ENCODE measurements at regions not wholly inside any gene's neighbourhood (a gene's known extent, or its start where the extent isn't known, plus 50 kb on each side); places are given as distances from the start of the nearest gene placed in this dataset.
"Not testable (repeated sequence)": the region's sequence is repeated elsewhere in the genome, so short reads cannot be mapped to it uniquely, and the experiment has no call there.

GRCh38 chr2:142615876-142616275 lies 261.6 kb upstream of the KYNU start:
- ATAC-seq (no peak), DNase-seq (ENCODE audit: low spot score) (no peak)
- Mint-ChIP-seq H3K36me3 (no peaks in the 10 kb centered on the region), H3K9me3 (no peaks in the 10 kb centered on the region), H3K4me3 (no peak overlapping the region), H3K27ac (no peak overlapping the region), H3K27me3 (no peaks in the 10 kb centered on the region), H3K4me1 (ENCODE audit: low read depth in 2 of 2) (no peaks in the 10 kb centered on the region)

- DNase-seq (ENCODE audit: low spot score); H3K4me1 Mint-ChIP-seq (ENCODE audit: low read depth in 2 of 2); ATAC-seq; H3K27me3 Mint-ChIP-seq; H3K36me3 Mint-ChIP-seq; H3K27ac Mint-ChIP-seq; H3K4me3 Mint-ChIP-seq; H3K9me3 Mint-ChIP-seq: not testable (repeated sequence)
These were observed 264.3 kb upstream of the KYNU start for GRCh38 chr2:142613193-142613592.

GRCh38 chr2:142605421-142605820 lies 272.0 kb upstream of the KYNU start:
- no peaks in the 10 kb centered on the region for H3K27me3 Mint-ChIP-seq

GRCh38 chr2:142603759-142604158 lies 273.7 kb upstream of the KYNU start:
- H3K27me3 Mint-ChIP-seq = no peaks in the 10 kb centered on the region
- no peaks in the 10 kb centered on the region for H3K4me1 Mint-ChIP-seq (ENCODE audit: low read depth in 2 of 2)
- no peak for ATAC-seq
- H3K4me3 Mint-ChIP-seq = no peak overlapping the region
- no peak overlapping the region for H3K27ac Mint-ChIP-seq
- DNase-seq (ENCODE audit: low spot score) = no peak
- H3K9me3 Mint-ChIP-seq = peaks cover 5% of the 10 kb centered on the region
- no peaks in the 10 kb centered on the region for H3K36me3 Mint-ChIP-seq

More at GRCh38 chr2:142605421-142605820, 272.0 kb upstream of the KYNU start:
- Mint-ChIP-seq H3K4me1 (ENCODE audit: low read depth in 2 of 2) (no peaks in the 10 kb centered on the region), H3K27ac (no peak overlapping the region), H3K4me3 (no peak overlapping the region), H3K36me3 (no peaks in the 10 kb centered on the region), H3K9me3 (peaks cover 3% of the 10 kb centered on the region)
- DNase-seq (ENCODE audit: low spot score) = no peak
- ATAC-seq = no peak

- ATAC-seq (no peak), DNase-seq (ENCODE audit: low spot score) (no peak)
- Mint-ChIP-seq H3K4me1 (ENCODE audit: low read depth in 2 of 2) (no peaks in the 10 kb centered on the region), H3K9me3 (peaks cover 5% of the 10 kb centered on the region), H3K27ac (no peak overlapping the region), H3K36me3 (no peaks in the 10 kb centered on the region), H3K4me3 (no peak overlapping the region), H3K27me3 (no peaks in the 10 kb centered on the region)
These were observed 275.0 kb upstream of the KYNU start for GRCh38 chr2:142602418-142602989.

GRCh38 chr2:142601794-142602193 lies 275.7 kb upstream of the KYNU start:
- ATAC-seq (no peak), DNase-seq (ENCODE audit: low spot score) (no peak)
- Mint-ChIP-seq H3K36me3 (no peaks in the 10 kb centered on the region), H3K4me3 (no peak overlapping the region), H3K4me1 (ENCODE audit: low read depth in 2 of 2) (no peaks in the 10 kb centered on the region), H3K27ac (no peak overlapping the region), H3K27me3 (no peaks in the 10 kb centered on the region), H3K9me3 (peaks cover 9% of the 10 kb centered on the region)

GRCh38 chr2:142599504-142599903 lies 278.0 kb upstream of the KYNU start:
- ATAC-seq (no peak), DNase-seq (ENCODE audit: low spot score) (no peak)
- H3K4me1 Mint-ChIP-seq (ENCODE audit: low read depth in 2 of 2) = no peaks in the 10 kb centered on the region
- H3K9me3 Mint-ChIP-seq = peaks cover 9% of the 10 kb centered on the region
- H3K36me3 Mint-ChIP-seq = no peaks in the 10 kb centered on the region
- H3K27me3 Mint-ChIP-seq = no peaks in the 10 kb centered on the region
- no peak overlapping the region for H3K4me3 Mint-ChIP-seq
- no peak overlapping the region for H3K27ac Mint-ChIP-seq

- H3K27ac Mint-ChIP-seq = no peak overlapping the region
- H3K27me3 Mint-ChIP-seq = no peaks in the 10 kb centered on the region
- no peaks in the 10 kb centered on the region for H3K36me3 Mint-ChIP-seq
- H3K4me1 Mint-ChIP-seq (ENCODE audit: low read depth in 2 of 2) = no peaks in the 10 kb centered on the region
- H3K4me3 Mint-ChIP-seq = no peak overlapping the region
- no peak for DNase-seq (ENCODE audit: low spot score)
- ATAC-seq = no peak
- H3K9me3 Mint-ChIP-seq = peaks cover 9% of the 10 kb centered on the region
These were observed 278.6 kb upstream of the KYNU start for GRCh38 chr2:142598846-142599245.

- Mint-ChIP-seq H3K4me3 (no peak overlapping the region), H3K4me1 (ENCODE audit: low read depth in 2 of 2) (no peaks in the 10 kb centered on the region), H3K27ac (no peak overlapping the region), H3K36me3 (no peaks in the 10 kb centered on the region), H3K27me3 (no peaks in the 10 kb centered on the region), H3K9me3 (peaks cover 12% of the 10 kb centered on the region)
- ATAC-seq (no peak), DNase-seq (ENCODE audit: low spot score) (no peak)
These were observed 281.0 kb upstream of the KYNU start for GRCh38 chr2:142596334-142597088.

GRCh38 chr2:142594935-142595334 lies 282.5 kb upstream of the KYNU start:
- Mint-ChIP-seq H3K36me3 (no peaks in the 10 kb centered on the region), H3K27ac (no peak overlapping the region), H3K4me3 (no peak overlapping the region), H3K27me3 (no peaks in the 10 kb centered on the region), H3K4me1 (ENCODE audit: low read depth in 2 of 2) (no peaks in the 10 kb centered on the region), H3K9me3 (peaks cover 12% of the 10 kb centered on the region)
- DNase-seq (ENCODE audit: low spot score) (no peak), ATAC-seq (no peak)

- ATAC-seq = no peak
- no peaks in the 10 kb centered on the region for H3K36me3 Mint-ChIP-seq
- H3K9me3 Mint-ChIP-seq = peaks cover 10% of the 10 kb centered on the region
- no peak for DNase-seq (ENCODE audit: low spot score)
- H3K27ac Mint-ChIP-seq = no peak overlapping the region
- H3K27me3 Mint-ChIP-seq = no peaks in the 10 kb centered on the region
- no peaks in the 10 kb centered on the region for H3K4me1 Mint-ChIP-seq (ENCODE audit: low read depth in 2 of 2)
- no peak overlapping the region for H3K4me3 Mint-ChIP-seq
These were observed 285.3 kb upstream of the KYNU start for GRCh38 chr2:142592171-142592570.

GRCh38 chr2:142591420-142591819 lies 286.0 kb upstream of the KYNU start:
- no peak for ATAC-seq
- no peak for DNase-seq (ENCODE audit: low spot score)
- no peak overlapping the region for H3K27ac Mint-ChIP-seq
- no peaks in the 10 kb centered on the region for H3K4me1 Mint-ChIP-seq (ENCODE audit: low read depth in 2 of 2)
- H3K27me3 Mint-ChIP-seq = no peaks in the 10 kb centered on the region
- H3K9me3 Mint-ChIP-seq = peaks cover 6% of the 10 kb centered on the region
- no peaks in the 10 kb centered on the region for H3K36me3 Mint-ChIP-seq
- H3K4me3 Mint-ChIP-seq = no peak overlapping the region

GRCh38 chr2:142588269-142588668 lies 289.2 kb upstream of the KYNU start:
- Mint-ChIP-seq H3K27me3 (no peaks in the 10 kb centered on the region), H3K27ac (no peak overlapping the region), H3K4me1 (ENCODE audit: low read depth in 2 of 2) (no peaks in the 10 kb centered on the region), H3K4me3 (no peak overlapping the region), H3K9me3 (peaks cover 8% of the 10 kb centered on the region), H3K36me3 (no peaks in the 10 kb centered on the region)
- ATAC-seq = no peak
- no peak for DNase-seq (ENCODE audit: low spot score)

- H3K9me3 Mint-ChIP-seq = peaks cover 12% of the 10 kb centered on the region
- ATAC-seq = no peak
- no peak for DNase-seq (ENCODE audit: low spot score)
- no peaks in the 10 kb centered on the region for H3K27me3 Mint-ChIP-seq
- H3K36me3 Mint-ChIP-seq = no peaks in the 10 kb centered on the region
- H3K27ac Mint-ChIP-seq = no peak overlapping the region
- no peaks in the 10 kb centered on the region for H3K4me1 Mint-ChIP-seq (ENCODE audit: low read depth in 2 of 2)
- no peak overlapping the region for H3K4me3 Mint-ChIP-seq
These were observed 290.5 kb upstream of the KYNU start for GRCh38 chr2:142586693-142587580.
